PFSK-1 (cell line): ENCODE measurements at regions not wholly inside any gene's neighbourhood (a gene's known extent, or its start where the extent isn't known, plus 50 kb on each side); places are given as distances from the start of the nearest gene placed in this dataset.

ENCODE experiments used
- POLR2AphosphoS5 ChIP-seq: IDR thresholded peaks from 2 replicates; pipeline ENCODE4 v1.6.1; 2012; ENCODE audit warnings: low read depth, mild to moderate bottlenecking, control low read depth, low read length, moderate library complexity
- REST ChIP-seq, 2 experiments: IDR thresholded peaks; 2 replicates each; pipeline versions ENCODE4 v1.6.1 to v1.8.0; 2011 to 2012; ENCODE audit warnings: low read depth in 2 of 2, low read length in 2 of 2, control low read depth in 1 of 2, inconsistent platforms in 1 of 2, mild to moderate bottlenecking in 1 of 2, moderate library complexity in 1 of 2; ENCODE audit not compliant: insufficient read depth in 1 of 2
- SIN3A ChIP-seq: IDR thresholded peaks from 2 replicates; pipeline ENCODE4 v1.6.1; 2012; ENCODE audit warnings: mild to moderate bottlenecking, low read length, moderate library complexity, borderline replicate concordance; ENCODE audit not compliant: insufficient read depth
- TAF1 ChIP-seq: IDR thresholded peaks from 2 replicates; pipeline ENCODE4 v1.6.1; 2012; ENCODE audit warnings: low read length, control low read depth, borderline replicate concordance; ENCODE audit not compliant: insufficient read depth

DNA sequence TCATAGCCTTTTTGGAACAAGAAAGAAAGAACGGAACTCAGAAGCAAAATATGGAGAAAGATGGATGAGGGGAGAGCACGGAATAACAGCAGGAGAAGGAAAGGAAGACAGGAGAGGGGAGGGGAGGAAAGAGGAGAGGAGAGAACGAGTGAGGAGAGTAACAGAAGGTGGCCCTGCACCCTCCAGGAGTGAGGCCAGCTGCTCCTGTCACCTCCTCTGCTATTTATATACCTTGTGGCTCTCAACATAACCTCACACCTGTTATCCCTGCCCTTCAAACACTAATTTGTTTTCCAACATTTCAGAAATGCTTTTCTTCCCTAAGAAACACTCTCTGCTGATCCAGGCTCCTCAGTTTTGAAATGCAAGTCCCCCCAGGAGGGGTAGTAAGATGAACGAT lies 53.4 kb upstream of the ATP2B2 start:
- TF ChIP-seq REST (IDR thresholded peaks at IDR 0.05; ENCODE audit: insufficient read depth in 1 of 2, low read depth in 2 of 2, low read length in 2 of 2) (no peak), POLR2AphosphoS5 (no peak), TAF1 (no peak), SIN3A (no peak)
